ENCODE measurements at regions not wholly inside any gene's neighbourhood (a gene's known extent, or its start where the extent isn't known, plus 50 kb on each side); places are given as distances from the start of the nearest gene placed in this dataset.
"Not testable (repeated sequence)": the region's sequence is repeated elsewhere in the genome, so short reads cannot be mapped to it uniquely, and the experiment has no call there.

GRCh38 chr10:9823268-9823930, 1194.3 kb upstream of the CELF2 start:
- DNase-seq (ENCODE audit: low spot score) = no peak

GRCh38 chr10:9824631-9825071, 1193.0 kb upstream of the CELF2 start:
- DNase-seq (ENCODE audit: low spot score) = no peak

GRCh38 chr10:9825491-9826018, 1192.1 kb upstream of the CELF2 start:
- peak; percentile 30 for DNase-seq (ENCODE audit: low spot score)

GRCh38 chr10:9828110-9828509, 1189.6 kb upstream of the CELF2 start:
- no peak for DNase-seq (ENCODE audit: low spot score)

DNA sequence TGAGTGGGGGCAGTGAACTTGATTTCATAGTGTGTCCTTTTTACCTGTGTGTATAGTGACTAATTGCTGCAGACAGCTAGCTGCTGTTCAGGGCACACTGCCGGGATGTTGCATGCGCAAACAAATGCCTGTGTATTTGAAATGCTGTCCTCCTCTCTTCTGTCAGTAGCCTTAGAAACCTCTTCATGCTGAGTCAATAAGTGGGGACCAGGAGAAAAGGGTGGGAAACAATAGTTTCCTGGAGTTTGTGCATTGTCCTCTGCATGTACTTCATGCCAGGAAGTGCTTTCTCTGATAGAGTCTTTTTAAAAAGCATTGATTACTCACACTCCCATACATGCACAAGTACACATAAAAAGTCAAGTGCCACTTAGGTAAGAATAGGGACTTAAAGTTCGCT, 1183.7 kb upstream of the CELF2 start:
- DNase-seq (ENCODE audit: low spot score) = no peak

DNA sequence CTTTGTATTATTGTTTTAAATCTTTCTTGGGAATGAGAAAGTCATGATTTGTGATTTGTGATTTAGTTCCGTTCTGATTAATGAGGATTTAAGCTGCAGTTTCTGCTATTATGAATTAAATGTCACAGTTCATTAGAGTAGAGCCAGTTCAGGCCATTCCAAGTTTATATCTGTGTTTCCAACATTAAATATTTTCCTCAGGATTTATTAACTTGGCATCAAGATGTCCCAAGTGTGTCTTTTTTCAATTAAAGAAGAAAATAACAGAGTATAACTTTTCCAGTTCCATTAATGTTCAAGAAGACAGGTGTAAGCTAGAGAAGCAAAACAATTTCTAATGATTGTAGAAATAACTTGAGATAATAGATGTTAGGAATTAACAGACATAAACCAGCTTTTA, 1183.2 kb upstream of the CELF2 start:
- no peak for DNase-seq (ENCODE audit: low spot score)

DNA sequence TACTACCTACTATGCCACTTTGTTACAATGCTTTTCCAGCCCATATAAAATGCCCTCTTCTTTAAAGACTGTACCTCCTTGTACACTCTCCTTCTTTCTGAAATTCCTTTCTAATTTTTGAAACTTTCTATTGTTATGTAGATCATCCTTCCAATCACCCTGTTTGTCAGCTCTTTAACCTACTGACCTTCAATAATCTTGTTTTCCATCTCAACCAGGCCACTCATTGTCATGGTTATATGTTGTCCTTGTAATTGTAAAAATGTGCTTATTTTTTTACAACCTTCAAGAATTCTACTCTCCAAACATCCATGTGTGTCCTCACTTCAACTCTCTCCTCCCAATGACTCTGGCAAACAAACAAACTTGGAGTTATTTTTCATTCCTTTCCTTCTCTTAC, 1172.6 kb upstream of the CELF2 start:
- no peak for DNase-seq (ENCODE audit: low spot score)

- no peak for DNase-seq (ENCODE audit: low spot score)
Measured at GRCh38 chr10:9848278-9848677, 1169.4 kb upstream of the CELF2 start.

DNA sequence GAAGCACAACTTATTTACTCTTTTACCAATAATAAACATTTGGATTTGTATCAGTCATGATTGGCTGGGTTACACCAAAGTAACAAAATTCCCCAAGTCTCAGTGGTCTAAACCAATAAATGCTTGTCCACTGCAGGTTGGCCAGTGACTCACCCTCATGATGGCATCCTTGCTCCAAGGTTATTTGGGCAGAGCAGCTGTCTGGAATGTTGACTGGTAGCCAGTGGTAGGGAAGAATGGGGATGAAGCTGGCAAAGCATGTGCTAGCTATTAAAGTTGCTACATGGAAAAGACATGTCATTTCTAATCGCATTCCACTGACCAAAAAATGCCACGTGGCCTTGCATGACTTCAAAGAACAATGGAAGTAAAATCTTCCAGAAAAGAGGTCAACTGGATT, 1168.7 kb upstream of the CELF2 start:
- no peak for DNase-seq (ENCODE audit: low spot score)

GRCh38 chr10:9850415-9850814, 1167.3 kb upstream of the CELF2 start:
- DNase-seq (ENCODE audit: low spot score) = no peak

- DNase-seq (ENCODE audit: low spot score) = no peak
Measured at GRCh38 chr10:9851808-9852207, 1165.9 kb upstream of the CELF2 start.

DNA sequence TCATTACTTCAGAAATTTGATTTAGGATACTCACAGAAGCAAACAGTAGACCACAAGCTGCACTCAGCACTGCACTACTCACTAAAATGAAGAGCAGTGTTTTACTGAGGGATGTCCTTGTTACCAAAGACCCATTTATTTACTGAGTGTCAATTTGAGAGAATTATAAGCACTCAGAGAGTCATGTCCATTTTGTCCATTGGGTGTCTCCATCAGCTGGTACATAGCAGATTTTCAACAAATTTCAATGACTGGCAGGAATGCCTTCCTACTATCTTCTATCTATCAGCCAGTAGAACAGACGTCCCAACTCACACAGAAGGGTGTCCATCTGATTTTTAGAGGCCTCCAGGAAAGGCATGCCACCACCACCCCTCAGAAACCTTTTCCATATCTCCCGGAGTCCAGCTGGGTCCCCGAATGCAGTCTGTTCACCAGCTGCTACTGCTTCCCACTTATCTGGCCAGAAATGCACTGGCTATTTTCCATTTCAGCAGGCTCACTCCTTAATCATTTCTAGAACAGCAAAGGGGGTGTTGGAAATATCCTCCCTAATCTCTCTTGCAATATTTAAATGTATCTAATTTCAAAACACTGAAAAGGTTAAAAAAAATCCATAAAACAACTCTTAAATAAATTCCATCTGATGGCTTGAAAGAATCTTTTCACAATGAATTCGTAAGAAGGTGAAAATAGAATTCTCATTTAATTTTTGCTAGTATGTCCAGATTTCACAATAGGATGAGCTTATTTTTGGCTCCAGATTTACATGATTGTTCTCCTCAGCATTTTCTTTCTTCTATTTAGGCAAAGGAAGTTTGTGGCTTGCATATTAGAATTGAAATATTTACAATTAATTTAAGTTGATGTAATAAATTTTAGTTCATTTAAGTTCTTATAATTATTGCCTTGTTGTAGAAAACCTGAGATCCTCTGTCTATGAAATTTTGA, 1164.0 kb upstream of the CELF2 start:
- no peak for DNase-seq (ENCODE audit: low spot score)

DNA sequence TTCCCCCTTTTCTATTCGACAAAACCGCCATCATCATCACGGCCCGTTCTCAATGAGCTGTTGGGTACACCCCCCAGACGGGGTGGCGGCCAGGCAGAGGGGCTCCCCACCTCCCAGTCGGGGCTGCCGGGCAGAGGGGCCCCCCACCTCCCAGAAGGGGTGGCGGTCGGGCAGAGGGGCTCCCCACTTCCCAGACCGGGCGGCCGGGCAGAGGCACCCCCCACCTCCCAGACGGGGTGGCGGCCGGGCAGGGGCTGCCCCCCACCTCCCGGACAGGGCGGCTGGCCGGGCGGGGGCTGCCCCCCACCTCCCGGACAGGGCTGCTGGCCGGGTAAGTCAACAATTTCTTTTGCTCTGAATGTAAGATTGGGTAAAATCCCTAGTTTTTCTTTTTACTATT, 1162.2 kb upstream of the CELF2 start:
- DNase-seq (ENCODE audit: low spot score) = not testable (repeated sequence)

- DNase-seq (ENCODE audit: low spot score) = no peak
Measured at GRCh38 chr10:9858816-9859215, 1158.9 kb upstream of the CELF2 start.

- DNase-seq (ENCODE audit: low spot score) = peak; percentile 2
Measured at GRCh38 chr10:9860045-9860444, 1157.6 kb upstream of the CELF2 start.

GRCh38 chr10:9863559-9864121, 1154.0 kb upstream of the CELF2 start:
- no peak for DNase-seq (ENCODE audit: low spot score)

DNA sequence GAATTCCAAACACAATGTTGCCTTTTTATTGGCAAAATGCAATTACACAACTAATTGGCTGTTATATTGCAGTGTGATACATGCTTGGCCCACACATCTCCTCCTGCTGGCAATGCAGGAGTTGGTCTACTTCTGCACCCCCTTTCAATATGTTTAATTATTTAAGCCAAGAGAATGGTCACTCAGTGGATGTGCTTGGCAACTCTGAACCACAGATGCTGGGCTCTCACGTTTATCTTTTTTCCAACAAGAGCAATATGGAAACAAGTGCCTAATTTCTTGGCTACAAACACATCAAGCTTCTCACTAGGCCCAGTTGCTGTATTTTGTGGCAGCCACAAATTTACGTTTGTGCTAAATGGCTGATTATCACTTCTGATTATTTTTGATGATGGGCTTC, 1149.2 kb upstream of the CELF2 start:
- DNase-seq (ENCODE audit: low spot score) = no peak

DNA sequence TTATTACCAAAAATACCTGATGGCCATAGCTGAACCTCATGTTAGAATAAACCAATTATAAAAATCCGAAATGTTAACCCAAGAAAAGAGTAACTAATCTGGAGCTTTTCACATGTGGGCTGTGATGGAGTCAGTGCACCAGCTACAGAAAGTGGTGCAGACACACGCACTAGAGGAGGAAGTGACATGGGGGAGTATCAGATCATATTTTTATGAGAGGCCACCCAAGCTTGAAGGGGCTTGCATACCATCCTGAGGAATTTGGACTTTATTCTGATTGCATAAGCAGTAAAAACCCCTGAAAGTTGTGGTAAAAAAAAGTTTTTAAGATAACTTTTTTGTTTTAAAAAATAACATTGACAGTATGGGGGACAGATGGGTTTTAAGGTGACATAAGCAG, 1148.5 kb upstream of the CELF2 start:
- DNase-seq (ENCODE audit: low spot score) = no peak

DNA sequence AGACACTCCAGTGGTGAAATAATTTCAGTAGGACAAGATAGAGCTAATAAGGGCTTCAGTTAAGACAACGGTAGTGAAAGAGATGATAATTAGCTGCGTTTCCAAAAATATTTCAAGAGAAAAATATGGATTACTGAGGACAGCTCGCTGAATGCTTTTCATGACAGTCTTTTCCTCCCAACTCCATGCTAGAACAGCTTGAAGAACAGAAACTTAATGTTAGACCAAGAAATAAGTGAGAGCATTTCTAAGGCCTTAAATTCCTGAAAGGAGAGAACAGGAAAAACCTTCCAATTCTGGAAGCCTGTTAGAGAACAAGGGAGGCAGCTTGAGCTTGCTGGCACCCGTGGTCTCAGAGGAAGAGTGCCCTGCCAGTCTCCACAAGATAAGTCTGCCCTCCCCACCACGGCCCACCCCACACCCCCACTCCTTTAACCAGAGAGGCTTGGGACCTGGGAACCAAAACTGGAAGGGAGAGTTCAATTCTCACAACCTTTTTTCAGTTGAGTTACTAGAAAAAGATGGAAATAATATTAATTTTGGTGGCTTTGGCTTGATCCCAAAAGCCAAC, 1148.0 kb upstream of the CELF2 start:
- DNase-seq (ENCODE audit: low spot score) = peak; percentile 9

DNA sequence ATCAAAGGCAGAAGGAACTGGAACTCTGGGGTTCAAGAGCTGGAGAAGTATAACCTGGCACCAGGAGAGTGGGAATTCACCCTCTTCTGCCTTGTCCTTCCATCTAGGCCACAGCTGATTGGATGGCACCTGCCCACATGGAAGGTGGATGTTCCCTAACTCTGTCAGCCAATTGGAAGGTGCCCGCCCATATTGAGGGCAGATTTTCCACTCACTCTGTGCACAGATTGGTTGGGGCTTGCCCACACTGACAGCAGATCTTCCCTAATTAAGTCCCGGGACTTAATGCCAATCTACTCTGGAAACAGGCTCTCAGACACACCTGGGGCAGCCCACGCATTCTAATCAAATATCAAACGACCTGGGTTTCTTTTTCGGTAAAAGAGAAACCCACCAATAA, 1142.3 kb upstream of the CELF2 start:
- DNase-seq (ENCODE audit: low spot score) = no peak

GRCh38 chr10:9877978-9878377, 1139.7 kb upstream of the CELF2 start:
- DNase-seq (ENCODE audit: low spot score) = no peak

- DNase-seq (ENCODE audit: low spot score) = no peak
Measured at GRCh38 chr10:9878383-9878782, 1139.3 kb upstream of the CELF2 start.
